ENCODE measurements at regions not wholly inside any gene's neighbourhood (a gene's known extent, or its start where the extent isn't known, plus 50 kb on each side); places are given as distances from the start of the nearest gene placed in this dataset.

DNA sequence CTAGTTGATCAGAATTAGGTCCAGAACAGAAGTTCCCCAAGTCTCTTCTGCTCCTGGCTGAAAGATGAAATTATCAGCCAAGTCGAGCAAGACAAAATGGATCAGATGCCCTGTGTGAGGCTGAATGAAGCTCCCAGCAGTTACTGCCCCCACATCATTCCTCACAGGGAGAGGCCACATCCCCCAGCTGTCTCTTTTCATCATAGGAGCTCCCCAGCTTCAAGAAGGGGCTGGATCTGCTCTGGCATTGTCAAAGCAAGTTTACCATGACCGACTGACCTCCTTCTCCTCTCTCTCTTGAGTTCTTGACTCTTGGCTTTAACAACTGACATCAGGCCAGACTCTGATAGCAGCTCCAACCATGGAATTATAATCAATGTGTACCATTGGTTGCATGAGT lies 133.3 kb upstream of the RAD23B start:
- TF ChIP-seq, protein P1, sequence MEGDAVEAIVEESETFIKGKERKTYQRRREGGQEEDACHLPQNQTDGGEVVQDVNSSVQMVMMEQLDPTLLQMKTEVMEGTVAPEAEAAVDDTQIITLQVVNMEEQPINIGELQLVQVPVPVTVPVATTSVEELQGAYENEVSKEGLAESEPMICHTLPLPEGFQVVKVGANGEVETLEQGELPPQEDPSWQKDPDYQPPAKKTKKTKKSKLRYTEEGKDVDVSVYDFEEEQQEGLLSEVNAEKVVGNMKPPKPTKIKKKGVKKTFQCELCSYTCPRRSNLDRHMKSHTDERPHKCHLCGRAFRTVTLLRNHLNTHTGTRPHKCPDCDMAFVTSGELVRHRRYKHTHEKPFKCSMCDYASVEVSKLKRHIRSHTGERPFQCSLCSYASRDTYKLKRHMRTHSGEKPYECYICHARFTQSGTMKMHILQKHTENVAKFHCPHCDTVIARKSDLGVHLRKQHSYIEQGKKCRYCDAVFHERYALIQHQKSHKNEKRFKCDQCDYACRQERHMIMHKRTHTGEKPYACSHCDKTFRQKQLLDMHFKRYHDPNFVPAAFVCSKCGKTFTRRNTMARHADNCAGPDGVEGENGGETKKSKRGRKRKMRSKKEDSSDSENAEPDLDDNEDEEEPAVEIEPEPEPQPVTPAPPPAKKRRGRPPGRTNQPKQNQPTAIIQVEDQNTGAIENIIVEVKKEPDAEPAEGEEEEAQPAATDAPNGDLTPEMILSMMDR (IDR thresholded peaks at IDR 0.05) = no peak
- no peak for TF ChIP-seq POLR2A (IDR thresholded peaks at IDR 0.05)
